Endothelial cell of umbilical vein (primary cell): ENCODE measurements at regions not wholly inside any gene's neighbourhood (a gene's known extent, or its start where the extent isn't known, plus 50 kb on each side); places are given as distances from the start of the nearest gene placed in this dataset.

Source experiments
- BruUV-seq: library from RNA; stranded (reverse); fragments of 400-500 nt; replicated peaks from 2 replicates; lab custom pipeline; 2021; lab: Mats Ljungman, UMichigan
- CTCF ChIA-PET: fragments of 300-600, 350-600 bp; sonication (Branson Sonifier 250); formaldehyde crosslinking; loops from one replicate; lab custom pipeline; 2021; ENCODE audit warnings: antibody characterized with exemption, inconsistent platforms; lab: Charles Lee
- POLR2A ChIA-PET: fragments of 300-600, 350-600 bp; sonication (Branson Sonifier 250); formaldehyde crosslinking; loops from one replicate; lab custom pipeline; 2021; ENCODE audit warnings: antibody characterized with exemption, inconsistent platforms; lab: Charles Lee
- DNase-seq: peaks from one replicate; pipeline ENCODE4 v3.0.0-alpha.2; 2011; ENCODE audit warnings: low read depth, low spot score
- FAIRE-seq: peaks from 2 replicates; lab custom pipeline; 2011; peaks lifted over from hg19 to GRCh38; lab: Jason Lieb, UNC
- H2AFZ ChIP-seq: 2 replicates; pipeline ENCODE4 v1.6.0; 2012; ENCODE audit warnings: low read depth, low read length, control low read depth, inconsistent platforms
- H3K27ac ChIP-seq: 2 replicates; pipeline ENCODE4 v1.5.1; 2011; ENCODE audit warnings: low read depth, mild to moderate bottlenecking, control low read depth, low read length, moderate library complexity; ENCODE audit not compliant: insufficient read depth
- H3K27me3 ChIP-seq, 2 experiments: 2 replicates each; pipeline versions ENCODE4 v1.6.0 to v1.6.1; 2011; ENCODE audit warnings: low read length in 2 of 2, mixed read lengths in 1 of 2; ENCODE audit not compliant: control insufficient read depth in 2 of 2, insufficient read depth in 2 of 2
- H3K36me3 ChIP-seq, 2 experiments: 2 replicates in 1 of 2; 3 replicates in 1 of 2; pipeline ENCODE4 v1.5.1; 2011; ENCODE audit warnings: low read length in 2 of 2, mild to moderate bottlenecking in 1 of 2, moderate library complexity in 1 of 2; ENCODE audit not compliant: control insufficient read depth in 2 of 2, insufficient read depth in 2 of 2; ENCODE audit errors: extremely low read depth in 1 of 2
- H3K4me1 ChIP-seq: 3 replicates; pipeline ENCODE4 v1.5.1; 2011; ENCODE audit warnings: mild to moderate bottlenecking, low read length; ENCODE audit not compliant: control insufficient read depth, insufficient read depth; ENCODE audit errors: extremely low read depth
- H3K4me2 ChIP-seq: 2 replicates; pipeline ENCODE4 v1.6.1; 2011; ENCODE audit warnings: low read length, control low read depth, mixed read lengths; ENCODE audit not compliant: insufficient read depth
- H3K4me3 ChIP-seq, 3 experiments: fragments of 200-600 bp in 1 of 3; sonication (generic), shearing (Covaris generic) in 1 of 3; replicated peaks in 1 of 3; 2 replicates each; pipeline ENCODE4 v1.5.1; 2011 to 2016; ENCODE audit warnings: control low read depth in 3 of 3, low read length in 3 of 3, mild to moderate bottlenecking in 2 of 3, inconsistent platforms in 1 of 3, low read depth in 1 of 3, moderate library complexity in 1 of 3; ENCODE audit not compliant: insufficient read depth in 1 of 3
- H3K79me2 ChIP-seq: 2 replicates; pipeline ENCODE4 v1.6.0; 2012; ENCODE audit warnings: low read length, inconsistent platforms; ENCODE audit not compliant: control insufficient read depth, insufficient read depth
- H3K9ac ChIP-seq: replicated peaks from 2 replicates; pipeline ENCODE3; 2011; ENCODE audit warnings: low read length, control low read depth; ENCODE audit not compliant: insufficient read depth; ENCODE audit errors: extremely low read depth
- H3K9me1 ChIP-seq: replicated peaks from 3 replicates; pipeline ENCODE4 v1.6.0; 2011; ENCODE audit warnings: mild to moderate bottlenecking, low read length; ENCODE audit not compliant: control insufficient read depth, insufficient read depth; ENCODE audit errors: extremely low read depth
- H3K9me3 ChIP-seq: replicated peaks from 2 replicates; pipeline ENCODE4 v1.5.1; 2012; ENCODE audit warnings: low read length, inconsistent platforms; ENCODE audit not compliant: control insufficient read depth, insufficient read depth
- H4K20me1 ChIP-seq: replicated peaks from 2 replicates; pipeline ENCODE3; 2011; ENCODE audit warnings: mild to moderate bottlenecking, low read length; ENCODE audit not compliant: control insufficient read depth, insufficient read depth; ENCODE audit errors: extremely low read depth
- EZH2 ChIP-seq: IDR thresholded peaks from 2 replicates; pipeline ENCODE4 v1.6.1; 2012; ENCODE audit warnings: borderline replicate concordance, low read depth, mild to moderate bottlenecking, moderate library complexity, low read length, inconsistent platforms; ENCODE audit not compliant: severe bottlenecking
- FOS ChIP-seq: IDR thresholded peaks from 2 replicates; pipeline ENCODE4 v1.6.1; 2011; ENCODE audit warnings: mild to moderate bottlenecking, low read length, moderate library complexity, borderline replicate concordance; ENCODE audit not compliant: insufficient read depth
- GATA2 ChIP-seq: IDR thresholded peaks from 2 replicates; pipeline ENCODE4 v1.7.0; 2011; ENCODE audit warnings: low read depth, mild to moderate bottlenecking, moderate library complexity, mixed read lengths, low read length; ENCODE audit not compliant: insufficient read length, insufficient read depth
- MAX ChIP-seq: IDR thresholded peaks from 2 replicates; pipeline ENCODE4 v1.6.1; 2011; ENCODE audit not compliant: insufficient read depth, insufficient read length
- MYC ChIP-seq: IDR thresholded peaks from one replicate; pipeline ENCODE4 v1.6.1; 2011; ENCODE audit warnings: mild to moderate bottlenecking, low read depth, low read length
- POLR2A ChIP-seq: IDR thresholded peaks from 2 replicates; pipeline ENCODE4 v1.6.1; 2012; ENCODE audit warnings: low read depth, mild to moderate bottlenecking, control low read depth, low read length
- dilution Hi-C: fragments of 300-500 bp; cut with MboI; formaldehyde crosslinking; loops from one replicate; pipeline ENCODE4 v1.15.0; 2019; ENCODE audit warnings: low sequenced_read_pairs; ENCODE audit not compliant: extremely low pct_ligation_motif_present
- intact Hi-C: fragments of 100-400 bp; cut with micrococcal nuclease; formaldehyde crosslinking; loops from one replicate; pipeline ENCODE4 v1.10.0; 2022

GRCh38 chr17:77496401-77496801 is 355.6 kb downstream of the SEC14L1 start:
- Histone ChIP-seq H3K36me3 (peaks cover 0 to 4% of the 10 kb centered on the region in 2 experiments), H3K4me1 (peaks cover 3% of the 10 kb centered on the region), H3K9me3 (no peaks in the 10 kb centered on the region), H3K4me2 (no peak overlapping the region), H3K4me3 (no peak overlapping the region), H3K9ac (no peak overlapping the region), H3K79me2 (no peaks in the 10 kb centered on the region), H2AFZ (no peak overlapping the region), H3K9me1 (no peaks in the 10 kb centered on the region), H4K20me1 (no peaks in the 10 kb centered on the region), H3K27ac (no peak overlapping the region), H3K27me3 (no peaks in the 10 kb centered on the region)
- CTCF ChIA-PET: interaction anchor here (1.3 to 6.0 kb wide), 5 partner anchors 68 to 517 kb away, joined by 3 to 88 read pairs (median 5); no protein-coding TSS in a partner anchor
- TF ChIP-seq FOS: no peak
- no peak for TF ChIP-seq MYC
- TF ChIP-seq GATA2: no peak
- intact Hi-C loops (loop anchor here (5.0 kb wide), 1 partner anchor 239 kb away; no protein-coding TSS in a partner anchor), dilution Hi-C loops (no loop called here)
- FAIRE-seq (no peak), DNase-seq (no peak)
- no TSS peak for BruUV-seq
- POLR2A ChIA-PET: interaction anchor here (0.6 kb wide), 1 partner anchor 9 kb away, joined by 8 read pairs; no protein-coding TSS in a partner anchor

- no peaks in the 10 kb centered on the region for H3K79me2 ChIP-seq
- no peak overlapping the region for H3K4me2 ChIP-seq
- no peaks in the 10 kb centered on the region for H3K9me1 ChIP-seq
- BruUV-seq: no TSS peak
- TF ChIP-seq MAX (no peak), FOS (no peak), EZH2 (no peak), POLR2A (no peak)
- H3K4me3 ChIP-seq: no peak overlapping the region
- H3K27ac ChIP-seq: no peak overlapping the region
- H3K9me3 ChIP-seq: no peaks in the 10 kb centered on the region
- FAIRE-seq: no peak
- no peaks in the 10 kb centered on the region for H4K20me1 ChIP-seq
- intact Hi-C loops (loop anchor here (5.0 kb wide), 1 partner anchor 240 kb away; no protein-coding TSS in a partner anchor), dilution Hi-C loops (no loop called here)
- DNase-seq: no peak
- CTCF ChIA-PET: interaction anchor here (1.7 to 6.0 kb wide), 4 partner anchors 68 to 242 kb away, joined by 4 to 88 read pairs (median 7); no protein-coding TSS in a partner anchor
- H3K27me3 ChIP-seq: no peaks in the 10 kb centered on the region
- H3K36me3 ChIP-seq: peaks cover 0 to 4% of the 10 kb centered on the region in 2 experiments
- no peak overlapping the region for H3K9ac ChIP-seq
- H3K4me1 ChIP-seq: peaks cover 3% of the 10 kb centered on the region
- POLR2A ChIA-PET: interaction anchor here (0.6 kb wide), 1 partner anchor 8 kb away, joined by 8 read pairs; no protein-coding TSS in a partner anchor
- H2AFZ ChIP-seq: no peak overlapping the region
These were observed 356.2 kb downstream of the SEC14L1 start for GRCh38 chr17:77496831-77497577.
